Fibroblast of skin of left quadriceps (primary cell): ENCODE measurements at regions not wholly inside any gene's neighbourhood (a gene's known extent, or its start where the extent isn't known, plus 50 kb on each side); places are given as distances from the start of the nearest gene placed in this dataset.
"Not testable (repeated sequence)": the region's sequence is repeated elsewhere in the genome, so short reads cannot be mapped to it uniquely, and the experiment has no call there.

ENCODE experiments used
- DNase-seq, 2 experiments: peaks; one replicate each; pipeline ENCODE4 v3.0.0-alpha.2; 2013; ENCODE audit warnings: low read depth in 2 of 2

GRCh38 chr2:43071599-43072550 is 154.5 kb downstream of the ZFP36L2 start:
- DNase-seq: peak in 1 of 2 experiments; percentile 51

GRCh38 chr2:43070676-43071502 is 155.5 kb downstream of the ZFP36L2 start:
- DNase-seq: no peak

GRCh38 chr2:43070030-43070429 is 156.4 kb downstream of the ZFP36L2 start:
- DNase-seq: no peak

GRCh38 chr2:43068631-43069517 is 157.5 kb downstream of the ZFP36L2 start:
- DNase-seq: no peak

GRCh38 chr2:43068041-43068533 is 158.3 kb downstream of the ZFP36L2 start:
- no peak for DNase-seq

GRCh38 chr2:43067254-43068040 is 159.0 kb downstream of the ZFP36L2 start:
- no peak for DNase-seq

- not testable (repeated sequence) for DNase-seq
Measured at GRCh38 chr2:43066541-43067253, 159.7 kb downstream of the ZFP36L2 start.

- no peak for DNase-seq
Measured at GRCh38 chr2:43065871-43066270, 160.5 kb downstream of the ZFP36L2 start.

GRCh38 chr2:43065036-43065435 is 161.4 kb downstream of the ZFP36L2 start:
- DNase-seq: no peak

GRCh38 chr2:43063096-43063495 is 163.3 kb downstream of the ZFP36L2 start:
- DNase-seq: not testable (repeated sequence)

- no peak for DNase-seq
Measured at GRCh38 chr2:43062058-43062457, 164.3 kb downstream of the ZFP36L2 start.

GRCh38 chr2:43060390-43061016 is 165.9 kb downstream of the ZFP36L2 start:
- no peak for DNase-seq

- peak; percentile 93 to 94 for DNase-seq
Measured at GRCh38 chr2:43059183-43059897, 167.1 kb downstream of the ZFP36L2 start.

- no peak for DNase-seq
Measured at GRCh38 chr2:43058726-43059110, 167.7 kb downstream of the ZFP36L2 start.

GRCh38 chr2:43057742-43058725 is 168.4 kb downstream of the ZFP36L2 start:
- DNase-seq: no peak

GRCh38 chr2:43057026-43057741 is 169.2 kb downstream of the ZFP36L2 start:
- no peak for DNase-seq

- no peak for DNase-seq
Measured at GRCh38 chr2:43055985-43056384, 170.4 kb downstream of the ZFP36L2 start.
